Small intestine (tissue), 7 donors: ENCODE measurements at regions not wholly inside any gene's neighbourhood (a gene's known extent, or its start where the extent isn't known, plus 50 kb on each side); places are given as distances from the start of the nearest gene placed in this dataset.

Source experiments
- DNase-seq, 2 donors: peaks; one replicate each; pipeline versions ENCODE4 v3.0.0 to v3.0.0-alpha.2; 2013
- FAIRE-seq: peaks from 2 replicates; lab custom pipeline; 2012; peaks lifted over from hg19 to GRCh38; lab: Jason Lieb, UNC
- H3K27ac ChIP-seq, 3 donors: one replicate each; pipeline ENCODE4 v1.5.1; 2013; ENCODE audit warnings: low read length in 2 of 3, mild to moderate bottlenecking in 2 of 3, control low read depth in 1 of 3, inconsistent platforms in 1 of 3, low read depth in 1 of 3, moderate library complexity in 1 of 3
- H3K27me3 ChIP-seq, 3 donors: one replicate each; pipeline ENCODE4 v1.6.1; 2013; ENCODE audit warnings: low read length in 3 of 3, inconsistent platforms in 1 of 3; ENCODE audit not compliant: control insufficient read depth in 3 of 3, insufficient read depth in 3 of 3
- H3K36me3 ChIP-seq, 3 donors: one replicate each; pipeline ENCODE4 v1.6.1; 2013; ENCODE audit warnings: low read length in 3 of 3, inconsistent platforms in 1 of 3, low read depth in 1 of 3, mild to moderate bottlenecking in 1 of 3, moderate library complexity in 1 of 3; ENCODE audit not compliant: control insufficient read depth in 3 of 3, insufficient read depth in 2 of 3
- H3K4me1 ChIP-seq, 3 donors: one replicate each; pipeline ENCODE4 v1.6.1; 2013; ENCODE audit warnings: low read length in 2 of 3, inconsistent platforms in 1 of 3, low read depth in 1 of 3, mild to moderate bottlenecking in 1 of 3, moderate library complexity in 1 of 3; ENCODE audit not compliant: control insufficient read depth in 3 of 3, insufficient read depth in 2 of 3
- H3K4me3 ChIP-seq, 3 donors: one replicate each; pipeline ENCODE4 v1.5.1; 2013; ENCODE audit warnings: low read length in 3 of 3, control low read depth in 1 of 3, inconsistent platforms in 1 of 3, low read depth in 1 of 3, mild to moderate bottlenecking in 1 of 3, moderate library complexity in 1 of 3
- H3K9me3 ChIP-seq, 2 donors: one replicate each; pipeline ENCODE4 v1.6.1; 2013; ENCODE audit warnings: low read depth in 1 of 2, low read length in 1 of 2; ENCODE audit not compliant: control insufficient read depth in 2 of 2, insufficient read depth in 1 of 2
- WGBS, 3 donors: extraction: QIAGEN DNeasy Blood & Tissue Kit; methylation state at CpG; one replicate each; pipeline ENCODE4 v1.1.7; 2013; 5-methylcytosine and 5-hydroxymethylcytosine counted together
- donor health status: healthy with polysubstance abuse.
- donor health status: control.
- donor health status: control.
- donor health status: Bipolar disorder and iron deficiency.
- donor health status: healthy.

GRCh38 chr10:89942217-89942616 is 240.8 kb downstream of the KIF20B start:
- H3K4me3 ChIP-seq, result no peak overlapping the region
- no peak overlapping the region for H3K27ac ChIP-seq
- no peaks in the 10 kb centered on the region for H3K36me3 ChIP-seq
- H3K9me3 ChIP-seq, result peaks cover 0 to 4% of the 10 kb centered on the region in 2 donors
- no peaks in the 10 kb centered on the region for H3K27me3 ChIP-seq
- no peaks in the 10 kb centered on the region for H3K4me1 ChIP-seq
- no peak for FAIRE-seq
- WGBS, 3 donors, result 0 to 76% (median 52%) methylated on average over 1 of the region's 1 CpG
- no peak for DNase-seq

- Histone ChIP-seq H3K36me3 (no peaks in the 10 kb centered on the region), H3K4me1 (no peaks in the 10 kb centered on the region), H3K4me3 (no peak overlapping the region), H3K9me3 (no peaks in the 10 kb centered on the region), H3K27me3 (no peaks in the 10 kb centered on the region), H3K27ac (no peak overlapping the region)
- DNase-seq (no peak), FAIRE-seq (no peak)
- 50 to 67% (median 56%) methylated on average over 1 of the region's 1 CpG for WGBS, 3 donors
Observed at GRCh38 chr10:89944138-89944537, 242.7 kb downstream of the KIF20B start.

- Histone ChIP-seq H3K27ac (no peak overlapping the region), H3K4me1 (no peaks in the 10 kb centered on the region), H3K9me3 (no peaks in the 10 kb centered on the region), H3K27me3 (no peaks in the 10 kb centered on the region), H3K36me3 (no peaks in the 10 kb centered on the region), H3K4me3 (no peak overlapping the region)
- DNase-seq (peak; percentile 8 to 11), FAIRE-seq (no peak)
- 71 to 74% (median 72%) methylated on average over 3 of the region's 3 CpGs for WGBS, 3 donors
Observed at GRCh38 chr10:89946106-89946505, 244.7 kb downstream of the KIF20B start.

- H3K36me3 ChIP-seq, result no peaks in the 10 kb centered on the region
- H3K27ac ChIP-seq, result no peak overlapping the region
- H3K9me3 ChIP-seq, result peaks cover 0 to 3% of the 10 kb centered on the region in 2 donors
- no peak overlapping the region for H3K4me3 ChIP-seq
- H3K4me1 ChIP-seq, result no peaks in the 10 kb centered on the region
- FAIRE-seq (no peak), DNase-seq (no peak)
- no peaks in the 10 kb centered on the region for H3K27me3 ChIP-seq
Observed at GRCh38 chr10:89949496-89949895, 248.1 kb downstream of the KIF20B start.

GRCh38 chr10:89952325-89952724 is 250.9 kb downstream of the KIF20B start:
- no peaks in the 10 kb centered on the region for H3K36me3 ChIP-seq
- no peak for FAIRE-seq
- no peak overlapping the region for H3K27ac ChIP-seq
- H3K9me3 ChIP-seq, result peaks cover 0 to 3% of the 10 kb centered on the region in 2 donors
- no peak overlapping the region for H3K4me3 ChIP-seq
- DNase-seq, result no peak
- no peaks in the 10 kb centered on the region for H3K27me3 ChIP-seq
- WGBS, 3 donors, result 83 to 100% (median 91%) methylated on average over 1 of the region's 1 CpG
- H3K4me1 ChIP-seq, result no peaks in the 10 kb centered on the region

GRCh38 chr10:89952751-89953150 is 251.4 kb downstream of the KIF20B start:
- no peaks in the 10 kb centered on the region for H3K4me1 ChIP-seq
- H3K36me3 ChIP-seq, result no peaks in the 10 kb centered on the region
- H3K4me3 ChIP-seq, result no peak overlapping the region
- H3K9me3 ChIP-seq, result peaks cover 0 to 3% of the 10 kb centered on the region in 2 donors
- no peak overlapping the region for H3K27ac ChIP-seq
- no peaks in the 10 kb centered on the region for H3K27me3 ChIP-seq
- FAIRE-seq (no peak), DNase-seq (no peak)

GRCh38 chr10:89954061-89954460 is 252.7 kb downstream of the KIF20B start:
- FAIRE-seq (no peak), DNase-seq (no peak)
- H3K27me3 ChIP-seq, result no peaks in the 10 kb centered on the region
- 60 to 74% (median 67%) methylated on average over 3 of the region's 3 CpGs for WGBS, 3 donors
- H3K4me1 ChIP-seq, result no peaks in the 10 kb centered on the region
- no peaks in the 10 kb centered on the region for H3K36me3 ChIP-seq
- H3K27ac ChIP-seq, result no peak overlapping the region
- peaks cover 0 to 3% of the 10 kb centered on the region in 2 donors for H3K9me3 ChIP-seq
- H3K4me3 ChIP-seq, result no peak overlapping the region

GRCh38 chr10:89954787-89955566 is 253.6 kb downstream of the KIF20B start:
- H3K36me3 ChIP-seq, result no peaks in the 10 kb centered on the region
- no peak for DNase-seq
- no peaks in the 10 kb centered on the region for H3K4me1 ChIP-seq
- peak; percentile 83 for FAIRE-seq
- no peaks in the 10 kb centered on the region for H3K27me3 ChIP-seq
- no peak overlapping the region for H3K4me3 ChIP-seq
- no peak overlapping the region for H3K27ac ChIP-seq
- peaks cover 0 to 3% of the 10 kb centered on the region in 2 donors for H3K9me3 ChIP-seq
